ENCODE measurements at regions not wholly inside any gene's neighbourhood (a gene's known extent, or its start where the extent isn't known, plus 50 kb on each side); places are given as distances from the start of the nearest gene placed in this dataset.

- no peak for DNase-seq
Measured at GRCh38 chr17:77593081-77593480, 365.4 kb upstream of the TNRC6C start.

- DNase-seq, result no peak
Measured at GRCh38 chr17:77594416-77595209, 363.9 kb upstream of the TNRC6C start.

DNA sequence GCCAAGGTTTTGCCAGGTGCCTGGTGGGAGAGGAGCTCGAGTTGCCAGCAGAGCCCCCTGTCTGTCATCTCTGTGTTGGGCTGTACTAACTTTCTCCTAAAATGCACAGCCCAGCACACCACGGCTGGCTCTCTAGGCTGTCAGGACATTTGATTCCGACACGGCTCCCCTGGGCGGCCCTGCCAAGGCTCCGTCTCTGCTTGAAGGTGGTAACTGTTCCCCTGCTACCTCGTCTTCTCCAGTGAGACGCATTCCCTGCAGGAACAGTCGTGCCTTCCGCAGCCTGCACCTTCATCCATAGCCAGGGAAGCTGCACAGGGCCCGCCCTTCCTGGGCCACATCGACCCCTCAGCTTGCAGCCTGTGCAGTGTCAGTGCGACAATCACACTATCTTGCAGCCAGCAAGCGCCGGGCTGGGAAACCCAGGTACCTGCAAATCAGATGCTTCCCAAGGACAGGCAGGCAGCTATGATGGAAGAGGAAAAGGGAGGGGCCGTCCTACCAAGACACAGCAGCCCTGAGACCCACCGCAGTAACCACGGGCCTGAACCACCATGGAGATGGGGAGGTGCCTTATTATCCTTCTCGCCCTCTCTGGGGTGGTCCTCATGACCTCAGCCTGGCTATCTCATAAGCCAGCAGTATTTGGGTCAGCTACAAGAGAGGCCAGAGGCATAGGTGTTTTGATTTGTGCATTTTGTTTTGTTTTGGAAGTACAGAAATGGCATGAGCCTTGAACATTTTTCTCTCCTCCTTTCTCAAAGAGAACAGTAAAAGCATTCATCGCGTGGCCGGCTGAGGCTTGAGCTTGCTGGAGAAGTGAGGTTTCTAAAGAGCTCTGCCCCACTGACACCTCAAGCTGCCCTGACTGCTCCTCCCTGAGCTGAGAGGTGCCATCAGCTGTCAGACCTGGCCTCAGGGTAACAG, 361.7 kb upstream of the TNRC6C start:
- DNase-seq, result no peak

- DNase-seq, result no peak
Measured at GRCh38 chr17:77597418-77598240, 360.9 kb upstream of the TNRC6C start.

DNA sequence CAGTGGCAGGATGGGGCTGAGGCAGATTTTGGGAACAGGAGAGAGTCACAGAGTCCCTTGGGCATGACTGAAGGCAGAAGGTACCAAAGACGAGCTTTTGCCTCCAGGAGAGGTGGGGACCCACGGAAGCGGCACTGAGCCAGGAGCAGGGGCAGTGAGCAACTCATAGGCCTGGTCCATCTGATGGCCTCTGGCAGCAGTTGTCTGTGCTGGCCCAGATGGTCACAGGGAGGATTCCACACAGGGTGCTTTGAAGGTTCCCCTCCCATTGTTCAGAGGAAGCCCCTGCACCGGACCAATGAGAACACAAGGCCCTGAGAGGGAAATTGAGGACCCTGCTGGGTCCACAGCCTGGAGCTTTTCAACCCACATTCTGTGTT, 360.3 kb upstream of the TNRC6C start:
- no peak for DNase-seq

DNA sequence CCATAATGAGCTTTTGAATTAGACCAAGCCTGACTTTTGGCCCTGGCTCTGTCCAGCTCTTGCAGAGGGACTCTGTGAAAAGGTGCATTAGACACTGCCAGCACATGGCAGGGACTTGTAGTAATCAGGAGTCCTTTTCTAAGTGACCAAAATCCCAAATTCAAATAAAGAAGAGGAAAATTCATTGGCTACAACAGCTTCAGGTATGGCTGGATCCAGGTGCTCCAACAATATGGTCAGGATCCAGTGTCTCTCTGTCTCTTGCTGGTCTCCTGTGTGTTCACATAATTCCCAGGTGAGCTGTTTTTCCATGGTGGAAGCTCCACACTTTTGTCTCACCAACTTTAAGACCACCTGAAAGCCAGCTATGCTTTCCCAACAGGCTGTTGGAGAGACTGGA, 358.8 kb upstream of the TNRC6C start:
- DNase-seq, result no peak

GRCh38 chr17:77600346-77600745, 358.2 kb upstream of the TNRC6C start:
- no peak for DNase-seq

DNA sequence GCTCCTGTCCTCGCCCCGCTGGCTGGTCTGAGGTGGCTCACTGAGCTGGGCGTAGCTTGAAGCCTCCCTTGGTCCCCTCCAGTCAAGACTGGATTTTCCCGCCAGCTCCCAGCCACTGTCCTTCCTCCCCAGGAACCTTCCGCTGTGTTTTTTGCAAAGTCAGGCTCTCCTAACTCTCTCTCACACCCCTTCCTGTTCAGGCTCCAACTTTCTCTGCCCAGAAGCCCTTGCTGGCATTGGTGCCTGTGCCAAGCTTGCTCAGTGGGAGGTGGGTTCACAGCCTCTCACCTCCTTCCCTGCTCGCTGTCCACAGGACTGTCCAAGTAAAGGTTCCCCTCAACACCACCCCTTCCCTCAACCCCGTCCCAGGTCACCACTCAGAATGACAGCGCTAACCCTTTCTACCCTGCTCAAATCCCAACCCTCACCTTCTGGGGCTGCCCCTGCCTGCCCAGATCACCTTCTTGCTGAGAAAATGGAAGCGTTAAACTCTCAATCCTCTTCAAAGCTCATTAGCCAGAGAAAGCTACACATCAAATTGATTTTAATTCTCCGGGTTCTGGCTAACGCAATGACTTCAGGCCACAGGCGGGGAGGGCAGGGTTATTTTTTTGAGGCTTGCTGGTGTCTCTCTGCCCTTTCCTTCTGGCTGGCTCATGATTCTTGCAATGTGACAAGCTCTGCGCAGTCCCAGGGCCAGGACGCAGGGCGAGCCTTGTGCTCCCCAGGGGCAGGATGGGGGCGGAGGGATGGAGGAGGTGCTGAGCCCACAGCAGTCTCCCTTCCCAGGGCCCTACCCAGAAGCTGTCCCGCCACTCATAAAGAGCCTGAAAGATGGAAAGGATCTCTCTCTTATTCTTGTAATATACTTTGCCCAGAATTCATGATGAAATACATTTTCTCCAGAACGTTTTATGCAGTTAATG, 357.2 kb upstream of the TNRC6C start:
- DNase-seq, result no peak

GRCh38 chr17:77602062-77602746, 356.3 kb upstream of the TNRC6C start:
- peak; percentile 75 for DNase-seq

DNA sequence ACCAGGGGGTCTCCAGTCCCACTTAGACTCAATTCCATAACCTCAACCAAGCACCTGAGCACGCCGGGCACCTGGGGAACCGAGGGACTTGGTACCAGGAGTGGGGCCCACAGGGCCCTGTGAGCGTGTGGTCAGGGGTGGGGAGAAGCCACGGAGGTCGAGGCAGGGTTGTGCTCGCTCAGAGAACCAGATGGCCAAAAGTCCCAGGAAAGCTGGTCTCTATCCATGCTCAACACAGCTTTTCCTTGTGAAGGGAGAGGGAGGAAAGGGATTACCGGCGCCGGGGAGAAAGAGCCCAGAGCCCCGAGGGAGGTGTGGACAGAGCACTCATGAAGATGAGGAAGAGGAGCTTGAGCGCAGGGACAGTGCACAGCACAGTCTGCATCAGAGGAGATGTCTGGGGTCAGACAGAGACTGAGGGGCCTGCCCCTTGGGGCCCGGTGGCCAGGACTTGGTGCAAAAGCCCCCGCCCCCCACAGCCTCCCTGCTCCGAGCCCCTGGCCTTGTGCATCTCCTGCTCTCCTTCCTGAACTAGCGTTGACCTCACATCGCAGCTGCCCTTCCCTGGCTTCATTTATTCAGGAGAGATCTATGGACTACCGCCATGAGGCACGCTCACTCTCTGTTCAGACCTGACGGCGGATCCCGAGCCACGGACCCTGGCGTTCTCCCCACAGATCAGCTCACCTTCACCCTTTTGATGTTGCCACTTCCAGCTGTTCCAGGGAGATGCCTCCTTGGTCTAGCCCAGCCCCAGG, 355.4 kb upstream of the TNRC6C start:
- DNase-seq, result no peak

- no peak for DNase-seq
Measured at GRCh38 chr17:77604301-77604972, 354.1 kb upstream of the TNRC6C start.

DNA sequence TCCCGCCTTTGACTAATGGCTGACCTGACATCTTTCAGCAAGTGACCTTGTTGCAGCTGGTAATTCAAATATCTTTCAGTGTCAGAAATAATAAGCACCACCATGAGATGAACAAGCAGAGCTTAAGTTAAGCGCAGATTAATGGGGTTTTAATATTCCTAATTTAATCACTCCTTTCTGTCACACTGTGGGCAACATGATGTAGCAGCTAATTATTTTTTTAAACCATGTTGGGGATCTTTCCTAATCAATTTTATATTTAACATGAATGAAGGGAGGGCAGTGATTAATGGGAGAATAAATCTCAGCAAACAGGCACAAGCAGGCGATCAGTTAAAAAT, 353.6 kb upstream of the TNRC6C start:
- no peak for DNase-seq

GRCh38 chr17:77606146-77606864, 352.2 kb upstream of the TNRC6C start:
- no peak for DNase-seq

DNA sequence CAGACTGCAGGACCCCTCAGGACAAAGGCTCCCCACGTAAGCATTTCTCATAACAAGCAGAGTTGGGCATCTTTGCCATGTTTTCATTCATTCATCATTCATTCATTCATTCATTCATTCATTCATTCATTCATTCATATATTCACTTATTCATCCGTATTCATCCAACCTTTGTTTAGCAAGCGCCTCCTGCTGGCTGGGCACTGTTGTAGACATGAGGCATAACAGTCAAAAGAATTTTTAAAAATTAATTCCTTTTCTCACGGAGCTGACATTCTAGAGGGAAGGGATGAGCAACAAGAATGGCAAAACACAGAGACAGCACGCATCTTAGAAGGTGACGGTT, 351.7 kb upstream of the TNRC6C start:
- DNase-seq, result no peak

DNA sequence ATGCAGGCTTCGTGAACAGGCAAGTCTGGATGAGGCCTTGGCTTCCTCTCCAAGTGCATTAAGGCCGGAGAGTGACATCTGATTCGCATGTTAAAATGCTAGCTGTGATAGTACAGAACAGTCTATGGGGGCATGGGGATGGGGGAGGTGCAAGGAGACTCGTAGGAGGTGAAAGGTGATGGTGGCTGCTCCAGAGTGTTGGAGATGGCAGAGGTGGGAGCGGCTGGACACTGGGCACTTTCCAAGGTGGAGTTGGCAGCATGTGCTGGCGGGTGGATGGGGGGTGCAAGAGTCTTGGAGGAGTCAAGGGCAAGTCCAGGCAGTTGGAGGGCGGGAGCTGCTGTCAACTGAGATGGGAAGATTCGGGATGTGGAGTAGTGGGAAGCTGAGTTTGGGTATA, 350.9 kb upstream of the TNRC6C start:
- DNase-seq, result no peak

- DNase-seq, result no peak
Measured at GRCh38 chr17:77608431-77608830, 350.1 kb upstream of the TNRC6C start.

DNA sequence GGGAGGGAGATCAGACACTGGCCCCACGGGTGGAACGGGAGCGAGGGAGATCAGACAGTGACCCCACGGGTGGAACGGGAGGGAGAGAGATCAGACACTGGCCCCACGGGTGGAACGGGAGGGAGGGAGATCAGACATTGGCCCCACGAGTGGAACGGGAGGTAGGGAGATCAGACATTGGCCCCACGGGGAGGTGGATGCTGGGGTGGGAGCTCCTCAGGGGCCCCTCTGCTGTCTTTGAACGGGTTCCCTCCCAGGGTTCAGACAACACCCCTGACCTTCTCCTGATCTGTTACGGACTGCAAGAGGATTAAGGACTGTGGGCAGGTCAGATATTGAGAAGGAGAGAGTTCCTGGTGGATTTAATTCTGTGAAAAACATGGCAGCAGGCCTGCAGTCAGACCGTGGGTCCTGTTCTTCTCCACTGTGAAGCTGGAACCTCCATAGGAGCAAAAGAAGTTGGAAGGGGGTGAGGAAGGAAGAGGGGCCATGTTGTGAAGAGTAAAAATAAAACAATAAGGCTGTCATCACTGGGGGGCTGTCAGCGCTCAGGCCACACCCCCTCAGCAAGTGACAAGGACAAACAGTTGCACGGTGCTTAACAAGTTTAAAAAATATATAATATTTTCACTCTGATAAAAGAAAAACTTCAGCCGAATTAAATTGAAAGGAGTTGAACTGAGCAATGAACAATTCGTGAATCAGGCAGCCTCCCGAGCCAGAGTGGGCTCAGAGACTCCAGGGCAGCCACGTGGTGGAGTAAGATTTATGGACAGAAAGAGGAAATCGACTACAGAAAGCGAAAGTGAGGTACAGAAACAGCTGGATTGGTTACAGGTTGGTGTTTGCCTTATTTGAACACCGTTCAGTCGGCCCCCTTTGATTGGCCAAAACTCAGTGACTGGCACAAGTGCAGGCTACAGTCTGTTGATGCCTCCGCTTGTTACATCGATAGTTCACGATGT, 348.7 kb upstream of the TNRC6C start:
- peak; percentile 66 for DNase-seq

GRCh38 chr17:77610518-77610893, 348.0 kb upstream of the TNRC6C start:
- DNase-seq, result no peak

Data from right hindlimb (tissue), 1 donor.